HPDE6-E6E7 (cell line): ENCODE measurements at regions not wholly inside any gene's neighbourhood (a gene's known extent, or its start where the extent isn't known, plus 50 kb on each side); places are given as distances from the start of the nearest gene placed in this dataset.

Experiments
- DNase-seq: peaks from one replicate; pipeline ENCODE4 v3.0.0; 2011; ENCODE audit warnings: missing footprints; ENCODE audit errors: extremely low spot score

DNA sequence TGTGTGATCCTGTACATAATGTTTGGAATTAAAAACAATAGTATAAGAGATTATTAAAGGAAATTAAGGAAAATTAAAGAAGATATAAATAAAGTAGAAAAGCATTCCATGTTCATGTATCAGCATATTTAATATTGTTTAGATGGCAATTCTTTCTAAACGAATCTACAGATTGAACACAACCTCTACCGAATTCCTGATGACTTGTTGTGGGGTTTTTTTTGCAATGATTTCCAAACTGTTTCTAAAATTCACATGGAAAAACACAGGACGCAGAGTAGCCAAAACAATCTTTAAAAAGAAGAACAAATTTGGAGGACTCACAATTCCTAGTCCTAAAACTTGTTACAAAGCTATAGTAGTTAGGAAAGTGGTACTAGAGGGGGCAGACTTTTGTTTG lies 573.4 kb upstream of the IGFBP3 start:
- DNase-seq, result no peak

GRCh38 chr7:46494028-46494427 lies 573.0 kb upstream of the IGFBP3 start:
- no peak for DNase-seq

DNA sequence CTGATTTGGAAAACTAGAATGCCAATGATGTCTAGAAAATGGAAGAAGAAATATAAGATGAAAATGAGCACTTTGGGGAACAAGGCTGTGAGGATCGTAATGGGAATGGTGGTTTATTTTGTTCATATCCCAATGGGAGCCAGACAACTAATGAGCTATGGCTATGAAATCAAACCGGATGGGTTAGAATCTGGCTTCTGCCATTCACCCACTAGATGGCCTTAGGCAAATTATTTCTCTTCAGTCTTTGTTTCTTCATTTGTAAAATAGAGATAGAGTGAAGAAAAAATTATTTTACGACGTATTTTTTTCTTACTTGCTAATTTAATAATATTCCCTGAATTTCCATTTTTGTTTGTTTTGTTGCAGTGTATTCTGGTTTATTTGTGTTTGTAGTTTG lies 572.1 kb upstream of the IGFBP3 start:
- DNase-seq, result no peak

DNA sequence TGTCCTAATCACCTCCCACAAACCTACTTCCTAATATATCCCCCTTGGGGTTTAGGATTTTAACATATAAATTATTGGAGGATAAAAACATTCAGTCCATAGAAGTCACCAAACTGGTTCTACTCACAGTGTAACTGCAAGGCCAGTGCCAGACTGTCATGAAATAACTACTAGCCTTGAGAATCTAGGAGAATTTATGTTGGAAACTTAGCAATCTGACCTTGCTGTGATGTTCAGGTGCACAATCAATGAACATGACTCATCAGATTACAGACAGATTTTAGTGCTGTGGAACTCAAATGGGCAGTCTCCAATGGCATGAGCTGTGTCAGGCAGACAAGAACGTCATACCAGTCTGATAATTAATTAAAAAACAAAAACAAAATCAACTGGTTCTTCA lies 571.4 kb upstream of the IGFBP3 start:
- no peak for DNase-seq

DNA sequence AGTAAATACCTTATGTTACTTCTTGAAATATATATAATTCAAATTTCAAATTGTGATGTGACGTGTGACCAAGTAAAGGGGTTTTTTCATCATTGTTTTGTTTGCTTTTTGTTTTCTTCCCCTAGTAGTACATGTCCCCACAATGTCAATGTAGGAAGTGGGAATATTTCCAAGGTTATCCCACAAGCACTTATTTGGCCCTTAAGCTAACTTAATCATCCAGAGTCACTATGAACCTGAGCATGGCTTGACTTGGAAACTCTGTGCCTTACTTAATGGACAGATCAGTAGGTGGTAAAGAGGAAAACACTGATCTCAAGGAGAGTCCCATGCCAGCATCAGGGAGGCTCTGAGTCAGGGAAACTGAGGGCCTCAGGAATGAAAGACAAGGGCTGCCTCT lies 569.3 kb upstream of the IGFBP3 start:
- no peak for DNase-seq

GRCh38 chr7:46489106-46489505 lies 568.0 kb upstream of the IGFBP3 start:
- no peak for DNase-seq

DNA sequence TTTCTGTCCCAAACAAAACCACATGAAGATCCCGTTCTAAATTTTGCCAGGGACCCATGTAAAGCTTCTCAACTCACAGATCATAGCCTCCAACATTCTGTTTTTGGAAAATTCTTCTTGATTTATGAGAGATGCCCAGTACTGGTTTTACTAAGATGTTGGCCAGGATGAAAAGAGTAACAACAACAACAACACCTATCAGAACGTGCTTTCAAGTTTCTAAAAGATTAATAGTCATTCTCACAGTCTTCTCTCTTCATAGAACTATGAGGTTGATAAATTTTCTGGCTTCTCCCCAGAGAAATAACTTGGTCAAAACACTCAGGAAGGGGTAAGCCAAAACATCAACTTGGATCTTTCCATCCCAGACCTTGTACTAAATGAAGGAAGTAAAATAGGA lies 567.5 kb upstream of the IGFBP3 start:
- no peak for DNase-seq

DNA sequence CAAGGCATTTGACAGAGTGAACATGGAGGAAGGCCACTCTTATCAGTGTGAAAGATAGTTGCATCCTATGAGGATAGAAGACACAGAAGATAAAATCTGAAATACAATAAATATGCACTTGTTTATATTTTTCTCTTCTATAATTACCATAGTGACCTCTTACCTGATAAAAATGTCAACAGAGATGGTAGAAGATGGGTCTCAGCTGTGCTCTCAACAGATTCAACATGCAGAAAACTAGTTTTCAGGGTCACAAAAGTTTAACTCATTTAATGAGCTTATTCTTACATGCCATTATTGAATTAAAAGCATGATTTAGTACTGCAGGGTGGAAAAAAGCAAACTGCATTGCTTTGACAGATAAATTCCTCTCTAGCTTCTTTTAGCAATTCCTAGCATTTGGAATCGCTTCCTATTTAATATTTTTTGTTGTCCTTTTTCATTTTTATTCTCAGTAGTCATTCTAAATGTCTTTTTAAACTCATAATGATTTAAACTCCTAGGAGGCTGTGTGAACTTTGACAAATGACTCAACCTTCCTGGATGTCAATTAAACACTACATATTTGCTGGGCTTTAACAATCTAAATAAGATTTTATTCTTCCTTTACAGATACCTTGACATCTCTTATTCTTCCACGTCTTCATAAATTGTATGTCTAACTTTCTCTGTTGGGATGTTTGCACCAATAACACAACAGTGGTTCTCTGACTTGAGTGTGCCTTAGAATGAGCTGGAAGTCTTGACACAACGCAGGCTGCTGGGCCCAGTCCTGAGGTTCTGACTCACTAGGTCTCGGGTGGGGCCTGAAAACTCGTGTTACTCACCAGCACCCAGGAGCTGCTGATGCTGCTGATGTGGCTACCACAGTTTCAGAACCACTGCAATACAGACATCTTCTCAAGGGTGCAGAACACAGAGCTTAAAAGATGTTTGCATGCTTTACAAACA lies 565.5 kb upstream of the IGFBP3 start:
- DNase-seq, result peak; percentile 49

- DNase-seq, result no peak
Observed at GRCh38 chr7:46485481-46486065, 564.5 kb upstream of the IGFBP3 start.

- no peak for DNase-seq
Observed at GRCh38 chr7:46484906-46485305, 563.8 kb upstream of the IGFBP3 start.

GRCh38 chr7:46480619-46481018 lies 559.5 kb upstream of the IGFBP3 start:
- DNase-seq, result no peak

- no peak for DNase-seq
Observed at GRCh38 chr7:46479680-46480079, 558.6 kb upstream of the IGFBP3 start.

DNA sequence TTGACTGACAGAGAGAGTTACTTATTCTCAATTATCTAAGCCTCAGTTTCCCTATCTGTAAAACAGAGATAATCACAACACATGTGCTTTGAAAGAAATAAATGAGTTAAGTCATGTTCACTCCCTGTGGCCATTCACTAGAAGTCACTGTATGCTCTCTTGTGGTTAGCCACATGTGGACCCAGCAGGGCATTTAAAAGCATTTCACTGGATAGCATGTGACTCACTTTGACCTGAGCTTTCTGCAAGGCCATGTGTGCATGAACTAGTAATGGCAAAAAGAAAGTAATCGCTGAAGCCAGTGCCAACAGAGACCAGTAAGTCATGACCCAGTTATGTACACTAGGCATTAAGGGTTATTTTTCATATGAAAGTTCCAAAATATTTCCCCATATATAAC lies 557.0 kb upstream of the IGFBP3 start:
- DNase-seq, result no peak

DNA sequence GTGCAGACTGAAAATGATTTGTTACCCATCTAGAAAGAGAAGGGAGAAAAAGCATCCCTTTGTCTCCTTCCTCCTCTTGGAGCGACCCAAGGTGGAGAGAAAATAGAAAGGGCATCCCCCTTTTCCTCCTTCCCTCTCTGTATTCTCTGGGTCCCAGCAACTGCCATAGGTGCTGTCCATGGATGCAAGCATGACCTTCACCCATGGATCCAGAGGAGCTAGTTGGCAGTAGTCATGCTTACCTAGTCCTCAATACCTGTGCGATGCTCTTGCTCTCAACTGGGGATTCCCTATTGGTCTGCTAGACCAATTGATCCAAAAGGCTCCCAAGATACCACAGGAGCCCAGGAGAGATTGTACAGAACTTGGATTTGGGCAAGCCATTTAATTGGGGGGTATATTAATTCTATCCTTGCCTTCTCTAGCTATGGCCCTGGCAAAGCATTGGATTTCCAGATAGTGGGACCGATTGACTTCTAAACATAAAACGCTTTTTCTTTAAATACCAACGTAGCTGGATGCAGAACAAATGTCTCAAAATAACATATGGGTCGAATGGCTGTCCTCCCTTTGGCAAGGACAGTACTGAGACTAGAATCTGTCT lies 547.8 kb upstream of the IGFBP3 start:
- no peak for DNase-seq

GRCh38 chr7:46463170-46463569 lies 542.1 kb upstream of the IGFBP3 start:
- no peak for DNase-seq

GRCh38 chr7:46461334-46461777 lies 540.3 kb upstream of the IGFBP3 start:
- no peak for DNase-seq

DNA sequence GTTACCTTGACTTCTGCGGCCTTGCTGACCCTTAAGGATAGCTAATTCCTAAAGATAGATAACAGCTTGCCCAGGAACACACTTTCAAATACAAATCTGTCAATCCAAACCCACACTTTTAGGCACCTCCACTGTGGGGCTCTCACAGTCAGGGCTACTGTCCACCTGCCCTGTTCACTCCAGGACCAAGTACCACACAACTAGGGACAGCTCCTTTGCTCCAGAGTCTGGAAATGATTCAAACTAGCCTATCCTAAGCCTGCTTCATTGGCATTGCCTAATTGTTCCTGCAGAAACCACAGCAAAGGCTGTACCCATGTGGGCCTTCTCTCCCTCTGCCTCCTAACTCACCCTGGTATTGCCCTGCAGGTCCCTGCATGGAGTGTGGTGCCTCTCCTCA lies 538.9 kb upstream of the IGFBP3 start:
- no peak for DNase-seq

DNA sequence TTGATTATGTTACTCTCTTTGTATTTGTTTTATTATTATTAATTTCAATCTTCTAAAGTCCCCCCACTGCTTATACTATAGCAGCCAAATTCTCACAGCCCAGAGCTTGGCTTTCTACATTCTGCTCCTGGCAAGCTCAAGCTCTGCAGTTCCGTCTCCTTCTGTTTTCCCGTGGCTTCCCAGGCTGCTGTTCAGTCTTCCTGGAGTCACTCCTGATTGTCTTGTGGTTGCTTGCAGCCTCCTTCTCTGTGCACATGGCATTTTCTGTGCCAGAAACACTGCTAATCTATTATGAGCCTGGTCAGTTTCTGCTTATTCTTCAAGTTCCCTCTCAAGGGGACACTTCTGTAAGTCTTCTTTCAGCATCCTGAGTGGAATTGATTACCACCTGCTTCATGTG lies 533.7 kb upstream of the IGFBP3 start:
- DNase-seq, result no peak

GRCh38 chr7:46452561-46453135 lies 531.6 kb upstream of the IGFBP3 start:
- DNase-seq, result no peak

DNA sequence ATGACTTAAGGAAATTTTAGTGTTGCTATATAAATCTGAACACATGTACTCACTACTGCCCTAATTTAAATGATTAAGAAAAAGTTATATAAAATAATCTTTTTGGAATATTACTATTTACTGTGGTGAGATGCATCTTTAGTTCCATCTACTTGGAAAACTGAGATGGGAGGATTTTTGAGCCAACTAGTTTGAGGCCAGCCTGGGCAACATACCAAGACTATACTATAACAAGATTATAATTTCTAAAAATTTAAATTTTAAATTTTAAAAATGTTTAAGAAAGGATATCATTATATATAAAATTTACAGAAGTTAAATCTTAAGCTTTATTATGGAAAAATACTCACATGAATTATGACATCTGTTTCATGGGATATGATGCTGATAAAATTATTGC lies 530.8 kb upstream of the IGFBP3 start:
- DNase-seq, result no peak

DNA sequence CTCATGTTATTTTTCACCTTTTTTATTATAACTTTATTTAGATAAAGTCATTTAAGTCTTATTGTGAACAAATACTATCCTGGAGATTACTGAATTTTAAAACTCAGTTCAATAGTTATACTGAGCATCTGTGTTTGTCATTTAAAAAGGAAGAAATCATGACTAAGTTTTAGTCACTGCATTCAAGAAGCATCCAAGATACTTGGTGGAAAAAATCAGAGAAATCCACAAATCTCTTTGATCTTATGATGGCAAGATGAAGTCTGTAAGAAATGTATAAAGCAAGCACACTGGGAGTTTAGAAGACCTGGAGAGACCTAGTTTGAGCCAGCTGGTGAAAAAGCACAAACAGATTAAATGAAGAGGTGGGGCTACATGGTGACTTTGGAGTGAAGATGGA lies 529.8 kb upstream of the IGFBP3 start:
- DNase-seq, result no peak

DNA sequence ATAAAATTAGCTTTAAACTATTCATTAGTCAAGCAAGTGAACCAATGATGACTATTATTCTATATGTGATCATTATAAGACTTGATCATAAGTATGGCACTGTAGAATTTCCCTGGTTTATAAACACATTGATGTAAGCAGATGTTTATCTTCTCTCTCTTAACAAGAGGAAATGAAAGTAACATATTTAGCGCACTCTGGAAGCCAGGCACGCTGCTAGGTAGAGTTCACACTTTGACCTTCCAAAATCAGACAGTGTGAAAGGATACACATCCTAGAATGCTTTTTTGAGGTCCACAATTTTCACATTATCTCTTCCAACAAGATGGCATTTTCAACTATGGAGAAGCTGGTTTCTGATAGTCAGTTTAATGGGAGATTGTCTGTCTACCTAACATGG lies 529.4 kb upstream of the IGFBP3 start:
- DNase-seq, result no peak

- DNase-seq, result no peak
Observed at GRCh38 chr7:46449743-46450142, 528.7 kb upstream of the IGFBP3 start.
